ENCODE measurements at regions not wholly inside any gene's neighbourhood (a gene's known extent, or its start where the extent isn't known, plus 50 kb on each side); places are given as distances from the start of the nearest gene placed in this dataset.

DNA sequence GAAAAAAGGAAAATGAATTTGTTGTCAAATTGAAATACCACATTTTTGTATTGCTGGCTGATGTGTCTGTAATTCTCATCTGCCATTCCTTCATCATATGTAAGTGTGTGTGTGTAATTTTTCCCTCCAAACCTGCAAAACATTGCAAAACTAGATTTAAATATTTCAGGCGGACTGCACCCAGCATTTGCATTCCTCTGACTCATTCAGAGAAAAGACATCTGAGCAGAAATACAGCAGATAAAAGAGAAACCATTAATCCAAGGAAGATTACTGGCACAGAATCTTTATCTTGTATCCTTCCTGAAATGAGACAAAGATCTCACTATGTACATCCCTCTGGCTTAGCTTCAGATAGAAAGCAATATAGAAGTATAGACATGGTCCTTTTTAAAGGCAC, 275.3 kb downstream of the TMEM38B start:
- ATAC-seq (no peak), DNase-seq (no peak)
- TF ChIP-seq, protein P1, sequence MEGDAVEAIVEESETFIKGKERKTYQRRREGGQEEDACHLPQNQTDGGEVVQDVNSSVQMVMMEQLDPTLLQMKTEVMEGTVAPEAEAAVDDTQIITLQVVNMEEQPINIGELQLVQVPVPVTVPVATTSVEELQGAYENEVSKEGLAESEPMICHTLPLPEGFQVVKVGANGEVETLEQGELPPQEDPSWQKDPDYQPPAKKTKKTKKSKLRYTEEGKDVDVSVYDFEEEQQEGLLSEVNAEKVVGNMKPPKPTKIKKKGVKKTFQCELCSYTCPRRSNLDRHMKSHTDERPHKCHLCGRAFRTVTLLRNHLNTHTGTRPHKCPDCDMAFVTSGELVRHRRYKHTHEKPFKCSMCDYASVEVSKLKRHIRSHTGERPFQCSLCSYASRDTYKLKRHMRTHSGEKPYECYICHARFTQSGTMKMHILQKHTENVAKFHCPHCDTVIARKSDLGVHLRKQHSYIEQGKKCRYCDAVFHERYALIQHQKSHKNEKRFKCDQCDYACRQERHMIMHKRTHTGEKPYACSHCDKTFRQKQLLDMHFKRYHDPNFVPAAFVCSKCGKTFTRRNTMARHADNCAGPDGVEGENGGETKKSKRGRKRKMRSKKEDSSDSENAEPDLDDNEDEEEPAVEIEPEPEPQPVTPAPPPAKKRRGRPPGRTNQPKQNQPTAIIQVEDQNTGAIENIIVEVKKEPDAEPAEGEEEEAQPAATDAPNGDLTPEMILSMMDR (IDR thresholded peaks at IDR 0.05) = no peak
- TF ChIP-seq POLR2A (IDR thresholded peaks at IDR 0.05) = no peak
- intact Hi-C loops (cut with DNase I) = loop anchor here in 2 of 10 donors (2.0 to 10.0 kb wide), 2 partner anchors 19 to 45 kb away; no protein-coding TSS in a partner anchor
- H3K9me3 ChIP-seq = no peaks in the 10 kb centered on the region
- H3K27me3 ChIP-seq = no peaks in the 10 kb centered on the region
- peaks cover 0 to 20% (median 9%) of the 10 kb centered on the region in 12 donors for H3K4me1 ChIP-seq
- 74 to 80% (median 78%) methylated on average over 1 of the region's 1 CpG for WGBS, 4 donors
- no peaks in the 10 kb centered on the region for H3K36me3 ChIP-seq
- no peak overlapping the region for H3K27ac ChIP-seq
- no peak overlapping the region for H3K4me3 ChIP-seq

DNA sequence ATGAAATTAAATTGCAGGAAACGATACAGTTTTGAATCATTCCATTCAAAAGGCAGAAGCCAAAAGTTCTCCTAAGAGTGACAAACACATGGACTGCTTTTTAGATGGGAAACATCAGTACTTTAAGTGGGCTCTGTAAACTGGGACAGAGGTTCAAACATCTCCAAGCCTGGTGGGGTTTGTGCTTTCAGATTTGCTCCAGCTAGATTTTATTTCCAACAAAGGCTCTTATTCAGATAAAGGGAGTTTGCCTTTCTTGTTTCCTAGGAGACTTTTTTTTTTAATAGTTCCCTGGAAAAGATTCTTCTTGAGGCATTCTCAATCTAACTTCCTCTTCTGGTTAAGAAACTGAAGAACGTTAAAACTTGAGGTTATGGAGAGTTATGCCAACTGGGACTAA, 277.6 kb downstream of the TMEM38B start:
- Histone ChIP-seq H3K36me3 (no peaks in the 10 kb centered on the region), H3K9me3 (no peaks in the 10 kb centered on the region), H3K4me1 (peaks cover 0 to 23% (median 9%) of the 10 kb centered on the region in 12 donors), H3K27ac (no peak overlapping the region), H3K27me3 (no peaks in the 10 kb centered on the region), H3K4me3 (peak overlapping the region in 1 of 12 donors; percentile 0)
- DNase-seq (no peak), ATAC-seq (no peak)
- 46 to 59% (median 51%) methylated on average over 2 of the region's 2 CpGs for WGBS, 4 donors
- TF ChIP-seq, protein P1 (IDR thresholded peaks at IDR 0.05) = no peak
- no peak for TF ChIP-seq POLR2A (IDR thresholded peaks at IDR 0.05)
- intact Hi-C loops (cut with DNase I) = loop anchor here in 1 of 10 donors (10.0 kb wide), 1 partner anchor 47 kb away; no protein-coding TSS in a partner anchor

DNA sequence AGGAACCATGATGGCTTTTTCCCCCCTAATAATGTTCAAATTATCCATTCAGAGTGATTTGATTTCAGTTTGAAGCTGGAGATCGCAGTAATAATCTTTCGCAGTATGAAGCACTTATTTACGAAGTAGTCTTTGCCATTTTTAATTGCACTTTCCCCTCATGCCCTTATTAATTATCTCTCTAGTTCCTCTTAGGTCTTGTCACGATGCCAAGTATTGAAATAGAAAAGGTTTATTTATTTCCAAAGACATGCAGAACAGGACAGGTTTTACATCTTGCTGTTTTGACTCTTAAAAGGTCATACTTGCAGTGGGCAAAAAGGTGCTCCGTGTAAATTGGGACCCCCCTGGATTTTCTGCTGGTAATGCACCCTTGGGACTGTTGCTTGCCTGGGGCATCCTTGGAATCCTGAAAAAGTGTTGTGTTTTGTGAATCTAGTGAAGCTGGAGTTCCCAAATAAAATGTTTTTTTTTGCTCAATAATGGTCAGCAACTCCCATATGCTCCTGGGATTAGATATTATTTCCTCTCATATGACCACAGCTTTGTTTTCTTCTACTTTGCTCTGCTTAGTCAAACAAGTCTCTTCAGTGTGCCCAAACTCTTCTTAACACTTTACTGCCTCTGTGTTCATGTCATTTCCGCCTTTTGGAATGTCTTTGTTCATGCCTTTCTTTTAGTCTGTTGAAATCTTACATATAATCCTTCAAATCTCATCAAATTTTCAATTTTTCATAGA, 278.3 kb downstream of the TMEM38B start:
- peak overlapping the region in 2 of 12 donors; percentile 0 to 13 for H3K4me3 ChIP-seq
- H3K36me3 ChIP-seq = no peaks in the 10 kb centered on the region
- TF ChIP-seq, protein P1 (IDR thresholded peaks at IDR 0.05) = no peak
- TF ChIP-seq POLR2A (IDR thresholded peaks at IDR 0.05) = no peak
- no peaks in the 10 kb centered on the region for H3K27me3 ChIP-seq
- H3K4me1 ChIP-seq = peaks cover 0 to 23% (median 9%) of the 10 kb centered on the region in 12 donors
- DNase-seq = no peak
- 43 to 52% (median 49%) methylated on average over 6 of the region's 6 CpGs for WGBS, 4 donors
- intact Hi-C loops (cut with DNase I) = loop anchor here in 1 of 10 donors (10.0 kb wide), 1 partner anchor 48 kb away; no protein-coding TSS in a partner anchor
- H3K9me3 ChIP-seq = no peaks in the 10 kb centered on the region
- no peak for ATAC-seq
- no peak overlapping the region for H3K27ac ChIP-seq

DNA sequence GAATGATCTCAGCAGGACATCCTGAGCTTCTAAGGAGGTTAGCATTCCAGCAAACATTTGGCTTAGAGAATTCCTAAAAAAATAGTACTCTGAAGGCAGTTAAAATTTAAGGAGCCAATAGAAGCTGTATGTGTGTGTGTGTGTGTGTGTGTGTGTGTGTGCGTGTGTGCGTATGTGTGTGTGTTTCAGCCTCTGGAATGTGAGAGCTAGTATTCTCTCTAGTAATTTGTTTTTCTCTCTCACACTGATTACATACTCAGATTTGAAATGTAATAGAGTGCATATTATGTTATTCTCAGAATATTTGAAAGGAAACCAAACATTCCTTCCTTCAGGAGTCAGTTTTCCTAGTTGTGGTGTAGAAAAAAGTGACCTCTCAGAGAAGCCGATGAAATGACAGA, 279.6 kb downstream of the TMEM38B start:
- peak in 2 of 4 donors; percentile 49 to 58 for ATAC-seq
- WGBS, 4 donors = 48 to 67% (median 66%) methylated on average over 3 of the region's 3 CpGs

More for the DNA sequence above, 279.6 kb downstream of the TMEM38B start:
- Histone ChIP-seq H3K27me3 (no peaks in the 10 kb centered on the region), H3K27ac (no peak overlapping the region), H3K4me3 (no peak overlapping the region), H3K4me1 (peaks cover 0 to 23% (median 9%) of the 10 kb centered on the region in 12 donors), H3K36me3 (no peaks in the 10 kb centered on the region), H3K9me3 (no peaks in the 10 kb centered on the region)
- intact Hi-C loops (cut with DNase I) = loop anchor here in 1 of 10 donors (10.0 kb wide), 1 partner anchor 49 kb away; no protein-coding TSS in a partner anchor
- TF ChIP-seq, protein P1 (IDR thresholded peaks at IDR 0.05) = no peak
- TF ChIP-seq POLR2A (IDR thresholded peaks at IDR 0.05) = no peak
- DNase-seq = no peak

Data from heart left ventricle (tissue), 16 donors.